Body of pancreas (tissue), 4 donors: ENCODE measurements at regions not wholly inside any gene's neighbourhood (a gene's known extent, or its start where the extent isn't known, plus 50 kb on each side); places are given as distances from the start of the nearest gene placed in this dataset.

Experiments
- ATAC-seq: fragments of 150-250 bp; one replicate; pipeline ENCODE4 v1.9.1; 2016
- DNase-seq, 4 donors: peaks; one replicate each; pipeline ENCODE4 v3.0.0-alpha.2; 2019
- H3K27ac ChIP-seq, 4 donors: fragments of 200-600 bp; sonication (generic); 1 replicate in 3 of 4; 2 replicates in 1 of 4; pipeline versions ENCODE4 v1.5.1 to v1.6.1; 2016 to 2019; ENCODE audit warnings: mild to moderate bottlenecking in 1 of 4, mixed read lengths in 1 of 4, moderate library complexity in 1 of 4
- H3K27me3 ChIP-seq, 2 donors: fragments of 200-600 bp; sonication (generic); one replicate each; pipeline ENCODE4 v1.6.0; 2016; ENCODE audit warnings: mild to moderate bottlenecking in 1 of 2
- H3K36me3 ChIP-seq, 2 donors: fragments of 200-600 bp; sonication (generic); replicated peaks in 1 of 2; 2 replicates each; pipeline ENCODE4 v1.5.1; 2016; ENCODE audit warnings: low read depth in 2 of 2; ENCODE audit not compliant: insufficient read depth in 1 of 2
- H3K4me1 ChIP-seq: fragments of 200-600 bp; sonication (generic); one replicate; pipeline ENCODE4 v1.6.0; 2016
- H3K4me3 ChIP-seq, 2 donors: fragments of 200-600 bp; sonication (generic); 1 replicate in 1 of 2; 2 replicates in 1 of 2; pipeline ENCODE4 v1.5.1; 2016 to 2019
- H3K9me3 ChIP-seq, 3 donors: fragments of 200-600 bp; sonication (generic); 1 replicate in 2 of 3; 2 replicates in 1 of 3; pipeline ENCODE4 v1.5.1; 2016
- CTCF ChIP-seq, 7 experiments: fragments of 450-650 bp in 4 of 7; fragments of 200-600 bp in 3 of 7; sonication (generic) in 3 of 7; IDR thresholded peaks; one replicate each; pipeline ENCODE4 v1.5.1; 2016 to 2019; ENCODE audit warnings: antibody characterized with exemption in 7 of 7
- POLR2A ChIP-seq, 3 donors: fragments of 450-650 bp; IDR thresholded peaks; one replicate each; pipeline ENCODE4 v1.6.1; 2016; ENCODE audit warnings: antibody characterized with exemption in 3 of 3, mild to moderate bottlenecking in 2 of 3
- WGBS, 2 donors: methylation state at CpG; one replicate each; pipeline ENCODE4 v1.1.5; 2017; 5-methylcytosine and 5-hydroxymethylcytosine counted together
- intact Hi-C: fragments of 100-400 bp; cut with DNase I; formaldehyde crosslinking; loops from one replicate; pipeline ENCODE4 v1.15.1; 2023

GRCh38 chr7:124428781-124429180, 336.8 kb downstream of the GPR37 start:
- intact Hi-C loops = no loop called here
- WGBS, 2 donors = 76 to 84% methylated on average over 7 of the region's 7 CpGs
- TF ChIP-seq CTCF (IDR thresholded peaks at IDR 0.05) = no peak
- no peak for TF ChIP-seq POLR2A (IDR thresholded peaks at IDR 0.05)

GRCh38 chr7:124426621-124427020, 339.0 kb downstream of the GPR37 start:
- intact Hi-C loops = no loop called here
- no peaks in the 10 kb centered on the region for H3K9me3 ChIP-seq
- H3K27ac ChIP-seq = no peak overlapping the region
- DNase-seq (no peak), ATAC-seq (no peak)
- no peaks in the 10 kb centered on the region for H3K27me3 ChIP-seq
- no peak overlapping the region for H3K4me3 ChIP-seq
- H3K4me1 ChIP-seq = no peaks in the 10 kb centered on the region
- TF ChIP-seq POLR2A (IDR thresholded peaks at IDR 0.05) (no peak), CTCF (IDR thresholded peaks at IDR 0.05) (no peak)
- no peaks in the 10 kb centered on the region for H3K36me3 ChIP-seq

More at GRCh38 chr7:124428781-124429180, 336.8 kb downstream of the GPR37 start:
- Histone ChIP-seq H3K36me3 (no peaks in the 10 kb centered on the region), H3K27me3 (no peaks in the 10 kb centered on the region), H3K27ac (no peak overlapping the region), H3K4me3 (no peak overlapping the region), H3K9me3 (no peaks in the 10 kb centered on the region), H3K4me1 (no peaks in the 10 kb centered on the region)
- DNase-seq (no peak), ATAC-seq (no peak)

GRCh38 chr7:124423863-124424262, 341.7 kb downstream of the GPR37 start:
- WGBS, 2 donors = 57 to 74% methylated on average over 3 of the region's 3 CpGs
- H3K27me3 ChIP-seq = no peaks in the 10 kb centered on the region

GRCh38 chr7:124422081-124422480, 343.5 kb downstream of the GPR37 start:
- TF ChIP-seq CTCF (IDR thresholded peaks at IDR 0.05) (no peak), POLR2A (IDR thresholded peaks at IDR 0.05) (no peak)
- no peak overlapping the region for H3K4me3 ChIP-seq
- H3K27ac ChIP-seq = no peak overlapping the region
- DNase-seq = no peak
- WGBS, 2 donors = 77 to 85% methylated on average over 3 of the region's 3 CpGs
- H3K36me3 ChIP-seq = no peaks in the 10 kb centered on the region
- ATAC-seq = no peak
- intact Hi-C loops = no loop called here
- no peaks in the 10 kb centered on the region for H3K4me1 ChIP-seq
- H3K27me3 ChIP-seq = no peaks in the 10 kb centered on the region
- H3K9me3 ChIP-seq = no peaks in the 10 kb centered on the region

More at GRCh38 chr7:124423863-124424262, 341.7 kb downstream of the GPR37 start:
- intact Hi-C loops = no loop called here
- no peak overlapping the region for H3K4me3 ChIP-seq
- H3K4me1 ChIP-seq = no peaks in the 10 kb centered on the region
- TF ChIP-seq POLR2A (IDR thresholded peaks at IDR 0.05) (no peak), CTCF (IDR thresholded peaks at IDR 0.05) (no peak)
- H3K27ac ChIP-seq = no peak overlapping the region
- no peaks in the 10 kb centered on the region for H3K36me3 ChIP-seq
- no peaks in the 10 kb centered on the region for H3K9me3 ChIP-seq
- DNase-seq (no peak), ATAC-seq (no peak)

- H3K36me3 ChIP-seq = no peaks in the 10 kb centered on the region
- TF ChIP-seq POLR2A (IDR thresholded peaks at IDR 0.05) (no peak), CTCF (IDR thresholded peaks at IDR 0.05) (no peak)
- H3K27ac ChIP-seq = no peak overlapping the region
- H3K4me1 ChIP-seq = no peaks in the 10 kb centered on the region
- 51 to 71% methylated on average over 2 of the region's 2 CpGs for WGBS, 2 donors
- H3K9me3 ChIP-seq = no peaks in the 10 kb centered on the region
- H3K27me3 ChIP-seq = no peaks in the 10 kb centered on the region
- intact Hi-C loops = no loop called here
- H3K4me3 ChIP-seq = no peak overlapping the region
- DNase-seq (no peak), ATAC-seq (no peak)
These were observed 345.2 kb downstream of the GPR37 start for GRCh38 chr7:124420367-124420766.
